K562 (cell line): ENCODE measurements at regions not wholly inside any gene's neighbourhood (a gene's known extent, or its start where the extent isn't known, plus 50 kb on each side); places are given as distances from the start of the nearest gene placed in this dataset.

Source experiments
- ATAC-seq: fragments of 200-7000 bp; cut with Tn5 transposase; 3 replicates; pipeline ENCODE4 v1.9.1; 2020; ENCODE audit warnings: moderate library complexity
- BruUV-seq: library from RNA; stranded (reverse); fragments of 400-500 nt; replicated peaks from 2 replicates; lab custom pipeline; 2021; lab: Mats Ljungman, UMichigan
- CTCF ChIA-PET: fragments of 300-600 bp; formaldehyde crosslinking; extraction: SDS; loops from one replicate; lab custom pipeline; 2021; ENCODE audit warnings: low intra/inter-chr PET ratio; lab: Yijun Ruan, JAX
- POLR2A ChIA-PET: fragments of 300-600, 350-650 bp; sonication (Branson Sonifier 250); formaldehyde crosslinking; extraction: SDS; loops from one replicate; lab custom pipeline; 2021; ENCODE audit warnings: antibody characterized with exemption, inconsistent platforms; lab: Yijun Ruan, JAX
- DNase-seq, 4 experiments: peaks; one replicate each; pipeline versions ENCODE4 v3.0.0 to v3.0.0-alpha.2; 2011 to 2018; ENCODE audit warnings: low spot score in 3 of 4, mixed read lengths in 3 of 4; ENCODE audit errors: extremely low read depth in 1 of 4
- FAIRE-seq: peaks from 2 replicates; lab custom pipeline; 2011; peaks lifted over from hg19 to GRCh38; lab: Jason Lieb, UNC
- H2AFZ ChIP-seq: 2 replicates; pipeline ENCODE4 v1.6.0; 2011; ENCODE audit warnings: low read depth, low read length, control low read depth, inconsistent platforms
- H3K27ac ChIP-seq: fragments of 200-600 bp; 3 replicates; pipeline ENCODE4 v1.8.0; 2011; ENCODE audit warnings: low read depth, mild to moderate bottlenecking, control low read depth, inconsistent platforms, low read length, moderate library complexity, mixed read lengths; ENCODE audit errors: extremely low read depth
- H3K27me3 ChIP-seq, 2 experiments: fragments of 300-600 bp in 1 of 2; 2 replicates in 1 of 2; 3 replicates in 1 of 2; pipeline versions ENCODE4 v1.6.0 to v1.8.0; 2011; ENCODE audit warnings: inconsistent platforms in 2 of 2, low read length in 2 of 2, mild to moderate bottlenecking in 1 of 2, mixed read lengths in 1 of 2, moderate library complexity in 1 of 2; ENCODE audit not compliant: control insufficient read depth in 2 of 2, insufficient read depth in 2 of 2
- H3K36me3 ChIP-seq: fragments of 300-600 bp; 3 replicates; pipeline ENCODE4 v1.8.0; 2011; ENCODE audit warnings: mild to moderate bottlenecking, low read length, inconsistent platforms; ENCODE audit not compliant: control insufficient read depth, insufficient read depth
- H3K4me1 ChIP-seq, 2 experiments: fragments of 200-600 bp in 1 of 2; replicated peaks in 1 of 2; 2 replicates in 1 of 2; 3 replicates in 1 of 2; pipeline versions ENCODE4 v1.5.1 to v1.8.0; 2011; ENCODE audit warnings: inconsistent platforms in 2 of 2, low read length in 2 of 2, mild to moderate bottlenecking in 1 of 2, mixed read lengths in 1 of 2, moderate library complexity in 1 of 2; ENCODE audit not compliant: control insufficient read depth in 2 of 2, insufficient read depth in 2 of 2
- H3K4me2 ChIP-seq: 2 replicates; pipeline ENCODE4 v1.6.1; 2011; ENCODE audit warnings: low read length, control low read depth, inconsistent platforms, mixed read lengths; ENCODE audit not compliant: insufficient read depth
- H3K4me3 ChIP-seq: fragments of 200-600 bp; sonication (generic), shearing (Covaris generic); 2 replicates; pipeline ENCODE4 v1.5.1; 2016; ENCODE audit warnings: control low read depth, inconsistent platforms
- H3K79me2 ChIP-seq: fragments of 200-600 bp; 3 replicates; pipeline ENCODE4 v1.8.0; 2011; ENCODE audit warnings: low read length, inconsistent platforms; ENCODE audit not compliant: control insufficient read depth, insufficient read depth
- H3K9ac ChIP-seq, 2 experiments: 2 replicates each; pipeline versions ENCODE4 v1.6.0 to v1.6.1; 2011; ENCODE audit warnings: low read depth in 2 of 2, low read length in 2 of 2, control low read depth in 1 of 2, inconsistent platforms in 1 of 2, mild to moderate bottlenecking in 1 of 2, mixed read lengths in 1 of 2; ENCODE audit not compliant: insufficient read depth in 1 of 2
- H3K9me1 ChIP-seq: one replicate; pipeline ENCODE4 v1.6.0; 2011; ENCODE audit warnings: inconsistent platforms, mild to moderate bottlenecking, low read length, moderate library complexity; ENCODE audit not compliant: control insufficient read depth, insufficient read depth
- H3K9me3 ChIP-seq: replicated peaks from 2 replicates; pipeline ENCODE4 v1.5.1; 2011; ENCODE audit warnings: low read depth, low read length, inconsistent platforms; ENCODE audit not compliant: control insufficient read depth, insufficient read depth
- H4K20me1 ChIP-seq: replicated peaks from 2 replicates; pipeline ENCODE4 v1.6.1; 2011; ENCODE audit warnings: low read length, inconsistent platforms, mixed read lengths; ENCODE audit not compliant: control insufficient read depth, insufficient read depth
- ARHGAP35 ChIP-seq: fragments of 450-650 bp; IDR thresholded peaks from 2 replicates; pipeline ENCODE4 v1.6.1; 2018; ENCODE audit not compliant: partially characterized antibody
- ARID4B ChIP-seq: sonication (generic); formaldehyde crosslinking; IDR thresholded peaks from 2 replicates; pipeline ENCODE4 v1.8.0; 2022; ENCODE audit warnings: mild to moderate bottlenecking, missing genetic modification reagents
- BDP1 ChIP-seq: IDR thresholded peaks from 3 replicates; pipeline ENCODE4 v1.6.1; 2011; ENCODE audit not compliant: insufficient read length, insufficient read depth
- CREBBP ChIP-seq: IDR thresholded peaks from one replicate; pipeline ENCODE4 v1.6.1; 2012; ENCODE audit warnings: low read depth, mild to moderate bottlenecking, control low read depth, inconsistent platforms, low read length
- EWSR1 ChIP-seq: fragments of 450-650 bp; IDR thresholded peaks from 2 replicates; pipeline ENCODE4 v1.6.1; 2018; ENCODE audit warnings: borderline replicate concordance, mild to moderate bottlenecking, low read depth, moderate library complexity; ENCODE audit not compliant: partially characterized antibody
- FUS ChIP-seq: fragments of 200-400 bp; formaldehyde crosslinking; optimal IDR thresholded peaks from 2 replicates; pipeline ENCODE3; 2017; ENCODE audit warnings: low read depth, low read length
- GATAD2A ChIP-seq: fragments of 450-650 bp; IDR thresholded peaks from 2 replicates; pipeline ENCODE4 v1.6.1; 2017
- HNRNPLL ChIP-seq: fragments of 200-400 bp; formaldehyde crosslinking; IDR thresholded peaks from 2 replicates; pipeline ENCODE4 v1.6.1; 2017; ENCODE audit warnings: low read length, low read depth, mild to moderate bottlenecking; ENCODE audit not compliant: poor library complexity, severe bottlenecking
- KDM5B ChIP-seq: fragments of 200-600 bp; sonication (generic); IDR thresholded peaks from 2 replicates; pipeline ENCODE4 v1.6.1; 2012; ENCODE audit warnings: low read depth, mild to moderate bottlenecking, moderate library complexity, low read length, control low read depth, inconsistent platforms; ENCODE audit not compliant: insufficient replicate concordance
- MTF1 ChIP-seq: fragments of 250-450 bp; sonication (Bioruptor Pico); IDR thresholded peaks from 2 replicates; pipeline ENCODE4 v1.9.0; 2021; ENCODE audit warnings: moderate library complexity, mild to moderate bottlenecking, inconsistent platforms, borderline replicate concordance
- NCOR1 ChIP-seq: fragments of 450-650 bp; IDR thresholded peaks from 2 replicates; pipeline ENCODE4 v1.6.1; 2016; ENCODE audit warnings: mild to moderate bottlenecking, moderate library complexity
- NR1H2 ChIP-seq: sonication (generic); formaldehyde crosslinking; IDR thresholded peaks from 2 replicates; pipeline ENCODE4 v1.4.0; 2020; ENCODE audit warnings: mild to moderate bottlenecking, missing genetic modification reagents
- RBM15 ChIP-seq: fragments of 200-400 bp; formaldehyde crosslinking; IDR thresholded peaks from 2 replicates; pipeline ENCODE4 v1.6.1; 2018; ENCODE audit warnings: mild to moderate bottlenecking, low read length, moderate library complexity; ENCODE audit not compliant: insufficient read depth
- RBM22 ChIP-seq: fragments of 200-400 bp; formaldehyde crosslinking; IDR thresholded peaks from 2 replicates; pipeline ENCODE4 v1.6.1; 2018; ENCODE audit warnings: low read length, low read depth; ENCODE audit not compliant: poor library complexity, severe bottlenecking
- ZNF197 ChIP-seq: fragments of 200-800 bp; sonication (Bioruptor generic); IDR thresholded peaks from 2 replicates; pipeline ENCODE4 v1.6.1; 2016; ENCODE audit warnings: low read depth, missing genetic modification characterization, missing compliant biosample characterization
- ZNF224 ChIP-seq: sonication (generic); formaldehyde crosslinking; IDR thresholded peaks from 2 replicates; pipeline ENCODE4 v1.8.0; 2022; ENCODE audit warnings: mild to moderate bottlenecking, missing genetic modification reagents
- ZNF695 ChIP-seq: fragments of 450-650 bp; formaldehyde crosslinking; IDR thresholded peaks from 2 replicates; pipeline ENCODE4 v1.4.0; 2020; ENCODE audit warnings: mild to moderate bottlenecking, moderate library complexity
- WGBS: fragments of 100-300 bp; shearing (Covaris generic); methylation state at CpG from one replicate; pipeline ENCODE4 v1.1.6; 2016; ENCODE audit warnings: low coverage, mixed read lengths; ENCODE audit not compliant: insufficient coverage; ENCODE audit errors: missing lambda C conversion rate; 5-methylcytosine and 5-hydroxymethylcytosine counted together
- in situ Hi-C: fragments of 300-500 bp; cut with MboI; formaldehyde crosslinking; loops from 4 replicates; pipeline ENCODE4 v1.15.0; 2018; ENCODE audit warnings: inconsistent platforms, mixed read lengths
- intact Hi-C: fragments of 100-400 bp; cut with micrococcal nuclease; formaldehyde crosslinking; loops from 2 replicates; pipeline ENCODE4 v1.14.2; 2022
- TF ChIP-seq, protein P1 (sequence below): sonication (generic); formaldehyde crosslinking; IDR thresholded peaks from 2 replicates; pipeline ENCODE4 v1.8.1; 2023; ENCODE audit warnings: mild to moderate bottlenecking, missing genetic modification reagents

GRCh38 chr6:113401231-113401630 lies 455.9 kb upstream of the MARCKS start (continued):
- no peak for TF ChIP-seq CREBBP
- no peak for TF ChIP-seq EWSR1
- TF ChIP-seq, protein P1, sequence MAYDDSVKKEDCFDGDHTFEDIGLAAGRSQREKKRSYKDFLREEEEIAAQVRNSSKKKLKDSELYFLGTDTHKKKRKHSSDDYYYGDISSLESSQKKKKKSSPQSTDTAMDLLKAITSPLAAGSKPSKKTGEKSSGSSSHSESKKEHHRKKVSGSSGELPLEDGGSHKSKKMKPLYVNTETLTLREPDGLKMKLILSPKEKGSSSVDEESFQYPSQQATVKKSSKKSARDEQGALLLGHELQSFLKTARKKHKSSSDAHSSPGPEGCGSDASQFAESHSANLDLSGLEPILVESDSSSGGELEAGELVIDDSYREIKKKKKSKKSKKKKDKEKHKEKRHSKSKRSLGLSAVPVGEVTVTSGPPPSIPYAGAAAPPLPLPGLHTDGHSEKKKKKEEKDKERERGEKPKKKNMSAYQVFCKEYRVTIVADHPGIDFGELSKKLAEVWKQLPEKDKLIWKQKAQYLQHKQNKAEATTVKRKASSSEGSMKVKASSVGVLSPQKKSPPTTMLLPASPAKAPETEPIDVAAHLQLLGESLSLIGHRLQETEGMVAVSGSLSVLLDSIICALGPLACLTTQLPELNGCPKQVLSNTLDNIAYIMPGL = no peak
- TF ChIP-seq NR1H2 (CRISPR knock-in tag) = no peak

GRCh38 chr6:113402544-113402943 lies 454.6 kb upstream of the MARCKS start:
- no peak for FAIRE-seq
- BruUV-seq = no TSS peak
- Histone ChIP-seq H2AFZ (no peak overlapping the region), H3K27me3 (no peaks in the 10 kb centered on the region; a peak in 1 of 5 replicates), H3K79me2 (no peaks in the 10 kb centered on the region), H3K4me1 (no peaks in the 10 kb centered on the region), H3K9ac (no peak overlapping the region), H3K36me3 (no peaks in the 10 kb centered on the region), H3K9me3 (no peaks in the 10 kb centered on the region), H3K4me2 (no peak overlapping the region), H3K4me3 (no peak overlapping the region), H3K27ac (no peak overlapping the region), H4K20me1 (no peaks in the 10 kb centered on the region), H3K9me1 (no peaks in the 10 kb centered on the region)
- intact Hi-C loops = no loop called here
- ATAC-seq = no peak
- CTCF ChIA-PET = no interaction called here
- in situ Hi-C loops = no loop called here
- no peak for DNase-seq
- POLR2A ChIA-PET = no interaction called here
- 0% methylated on average over 1 of the region's 1 CpG for WGBS
- TF ChIP-seq KDM5B (no peak), RBM15 (no peak), FUS (no peak), GATAD2A (no peak), MTF1 (CRISPR knock-in tag) (no peak), ARHGAP35 (no peak), ARID4B (no peak), ZNF224 (CRISPR knock-in tag) (no peak), ZNF197 (CRISPR knock-in tag) (no peak), RBM22 (no peak), ZNF695 (no peak), BDP1 (no peak), HNRNPLL (no peak), NCOR1 (no peak)
